ENCODE measurements at regions not wholly inside any gene's neighbourhood (a gene's known extent, or its start where the extent isn't known, plus 50 kb on each side); places are given as distances from the start of the nearest gene placed in this dataset.

- TF ChIP-seq CTCF (IDR thresholded peaks at IDR 0.05; ENCODE audit: low read length) = no peak
- no peak for TF ChIP-seq EZH2 (IDR thresholded peaks at IDR 0.05; ENCODE audit: borderline replicate concordance, low read length)
Measured at GRCh38 chr6:141056945-141057625, 1075.6 kb upstream of the GJE1 start.
